CD4-positive, alpha-beta T cell (primary cell): ENCODE measurements at regions not wholly inside any gene's neighbourhood (a gene's known extent, or its start where the extent isn't known, plus 50 kb on each side); places are given as distances from the start of the nearest gene placed in this dataset.

ENCODE experiments used
- ATAC-seq: fragments of 200-7000 bp; cut with Tn5 transposase; one replicate; pipeline ENCODE4 v1.10.0; 2022; ENCODE audit warnings: mild to moderate bottlenecking; ENCODE audit not compliant: poor library complexity
- CTCF ChIA-PET: fragments of 350-600 bp; sonication (Branson Sonifier 250); formaldehyde crosslinking; loops from one replicate; lab custom pipeline; 2021; ENCODE audit warnings: antibody characterized with exemption, inconsistent platforms; lab: Charles Lee
- POLR2A ChIA-PET: fragments of 350-600 bp; sonication (Branson Sonifier 250); formaldehyde crosslinking; loops from one replicate; lab custom pipeline; 2021; ENCODE audit warnings: antibody characterized with exemption, inconsistent platforms; lab: Charles Lee
- DNase-seq, 14 experiments: peaks; one replicate each; pipeline ENCODE4 v3.0.0-alpha.2; 2013 to 2020; ENCODE audit warnings: mixed read lengths in 2 of 14
- H3K27ac ChIP-seq, 2 donors: one replicate each; pipeline versions ENCODE4 v1.5.1 to v1.7.0; 2013; ENCODE audit warnings: low read length in 2 of 2, low read depth in 1 of 2, mild to moderate bottlenecking in 1 of 2
- H3K27me3 ChIP-seq, 2 experiments: 1 replicate in 1 of 2; 2 replicates in 1 of 2; pipeline versions ENCODE4 v1.6.1 to v1.7.0; 2013; ENCODE audit warnings: low read length in 2 of 2, control low read depth in 1 of 2, mild to moderate bottlenecking in 1 of 2, moderate library complexity in 1 of 2; ENCODE audit not compliant: insufficient read depth in 2 of 2, control insufficient read depth in 1 of 2
- H3K36me3 ChIP-seq: one replicate; pipeline ENCODE4 v1.6.1; 2013; ENCODE audit warnings: low read length, control low read depth; ENCODE audit not compliant: insufficient read depth
- H3K4me1 ChIP-seq: one replicate; pipeline ENCODE4 v1.6.1; 2013; ENCODE audit warnings: low read length, control low read depth; ENCODE audit not compliant: insufficient read depth
- H3K4me3 ChIP-seq: one replicate; pipeline ENCODE4 v1.5.1; 2013; ENCODE audit warnings: mild to moderate bottlenecking, low read length, moderate library complexity
- H3K9me3 ChIP-seq, 2 experiments: 1 replicate in 1 of 2; 2 replicates in 1 of 2; pipeline versions ENCODE4 v1.6.1 to v1.7.0; 2013; ENCODE audit warnings: low read length in 2 of 2, mild to moderate bottlenecking in 2 of 2, control low read depth in 1 of 2, moderate library complexity in 1 of 2; ENCODE audit not compliant: control insufficient read depth in 1 of 2, insufficient read depth in 1 of 2
- H3K27ac Mint-ChIP-seq: one replicate; pipeline ENCODE4 v1.8.0; 2020; ENCODE audit warnings: mixed read lengths
- H3K27me3 Mint-ChIP-seq: one replicate; pipeline ENCODE4 v1.8.0; 2021; ENCODE audit warnings: mixed read lengths
- H3K36me3 Mint-ChIP-seq: one replicate; pipeline ENCODE4 v1.8.0; 2021; ENCODE audit warnings: low read depth, mixed read lengths
- H3K4me1 Mint-ChIP-seq: one replicate; pipeline ENCODE4 v1.8.0; 2021; ENCODE audit warnings: low read depth, mixed read lengths
- H3K4me3 Mint-ChIP-seq: one replicate; pipeline ENCODE4 v1.8.0; 2020; ENCODE audit warnings: mild to moderate bottlenecking, mixed read lengths
- H3K9me3 Mint-ChIP-seq: one replicate; pipeline ENCODE4 v1.8.0; 2020; ENCODE audit warnings: mixed read lengths
- intact Hi-C, 2 experiments: fragments of 100-400 bp; cut with DNase I in 1 of 2; cut with micrococcal nuclease in 1 of 2; formaldehyde crosslinking; loops; one replicate each; pipeline versions ENCODE4 v1.15.1 to v1.9.0; 2023 to 2025; cut with DNase I, micrococcal nuclease
- TF ChIP-seq, protein P1 (sequence below): fragments of 200-600 bp; IDR thresholded peaks from one replicate; pipeline ENCODE4 v1.8.0; 2022; ENCODE audit warnings: antibody characterized with exemption, mild to moderate bottlenecking

DNA sequence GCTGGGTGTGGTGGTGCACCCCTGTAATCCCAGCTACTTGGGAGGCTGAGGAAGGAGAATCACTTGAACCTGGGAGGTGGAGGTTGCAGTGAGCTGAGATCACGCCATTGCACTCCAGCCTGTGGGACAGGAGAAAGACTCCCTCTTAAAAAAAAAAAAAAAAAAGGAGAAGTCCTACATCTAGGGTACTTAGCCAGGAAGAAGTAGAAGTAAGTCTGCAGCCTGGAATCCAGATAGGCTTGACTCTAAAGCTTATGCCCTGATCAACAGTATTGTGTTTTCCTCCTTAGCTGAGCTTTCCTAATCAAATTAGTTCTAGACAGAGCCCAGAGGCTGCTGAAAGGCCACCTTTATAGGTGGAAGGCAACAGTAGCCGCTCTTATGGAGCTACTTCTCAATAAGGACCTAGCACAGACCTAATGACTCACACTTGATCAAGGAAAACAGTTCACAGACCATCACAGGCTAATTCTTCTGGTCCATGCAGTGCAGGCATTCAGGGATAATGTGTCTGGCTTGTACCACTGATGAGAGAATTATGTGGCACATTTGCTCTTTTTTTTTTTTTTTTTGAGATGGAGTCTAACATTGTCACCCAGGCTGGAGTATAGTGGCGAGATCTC lies 105.5 kb upstream of the KLF4 start:
- Histone ChIP-seq H3K4me3 (no peak overlapping the region), H3K36me3 (no peaks in the 10 kb centered on the region), H3K27ac (no peak overlapping the region), H3K27me3 (no peaks in the 10 kb centered on the region), H3K9me3 (peaks cover 0 to 3% of the 10 kb centered on the region in 2 experiments), H3K4me1 (no peaks in the 10 kb centered on the region)
- no peak overlapping the region for H3K4me3 Mint-ChIP-seq
- POLR2A ChIA-PET = no interaction called here
- H3K27ac Mint-ChIP-seq = no peak overlapping the region
- DNase-seq (no peak), ATAC-seq (no peak)
- TF ChIP-seq, protein P1, sequence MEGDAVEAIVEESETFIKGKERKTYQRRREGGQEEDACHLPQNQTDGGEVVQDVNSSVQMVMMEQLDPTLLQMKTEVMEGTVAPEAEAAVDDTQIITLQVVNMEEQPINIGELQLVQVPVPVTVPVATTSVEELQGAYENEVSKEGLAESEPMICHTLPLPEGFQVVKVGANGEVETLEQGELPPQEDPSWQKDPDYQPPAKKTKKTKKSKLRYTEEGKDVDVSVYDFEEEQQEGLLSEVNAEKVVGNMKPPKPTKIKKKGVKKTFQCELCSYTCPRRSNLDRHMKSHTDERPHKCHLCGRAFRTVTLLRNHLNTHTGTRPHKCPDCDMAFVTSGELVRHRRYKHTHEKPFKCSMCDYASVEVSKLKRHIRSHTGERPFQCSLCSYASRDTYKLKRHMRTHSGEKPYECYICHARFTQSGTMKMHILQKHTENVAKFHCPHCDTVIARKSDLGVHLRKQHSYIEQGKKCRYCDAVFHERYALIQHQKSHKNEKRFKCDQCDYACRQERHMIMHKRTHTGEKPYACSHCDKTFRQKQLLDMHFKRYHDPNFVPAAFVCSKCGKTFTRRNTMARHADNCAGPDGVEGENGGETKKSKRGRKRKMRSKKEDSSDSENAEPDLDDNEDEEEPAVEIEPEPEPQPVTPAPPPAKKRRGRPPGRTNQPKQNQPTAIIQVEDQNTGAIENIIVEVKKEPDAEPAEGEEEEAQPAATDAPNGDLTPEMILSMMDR = no peak
- no peaks in the 10 kb centered on the region for H3K36me3 Mint-ChIP-seq
- no peaks in the 10 kb centered on the region for H3K9me3 Mint-ChIP-seq
- CTCF ChIA-PET = interaction anchor here (1.0 to 1.5 kb wide), 3 partner anchors 10 to 12 kb away, joined by 3 to 5 read pairs (median 4); no protein-coding TSS in a partner anchor
- intact Hi-C loops = no loop called here
- no peaks in the 10 kb centered on the region for H3K4me1 Mint-ChIP-seq
- no peaks in the 10 kb centered on the region for H3K27me3 Mint-ChIP-seq

DNA sequence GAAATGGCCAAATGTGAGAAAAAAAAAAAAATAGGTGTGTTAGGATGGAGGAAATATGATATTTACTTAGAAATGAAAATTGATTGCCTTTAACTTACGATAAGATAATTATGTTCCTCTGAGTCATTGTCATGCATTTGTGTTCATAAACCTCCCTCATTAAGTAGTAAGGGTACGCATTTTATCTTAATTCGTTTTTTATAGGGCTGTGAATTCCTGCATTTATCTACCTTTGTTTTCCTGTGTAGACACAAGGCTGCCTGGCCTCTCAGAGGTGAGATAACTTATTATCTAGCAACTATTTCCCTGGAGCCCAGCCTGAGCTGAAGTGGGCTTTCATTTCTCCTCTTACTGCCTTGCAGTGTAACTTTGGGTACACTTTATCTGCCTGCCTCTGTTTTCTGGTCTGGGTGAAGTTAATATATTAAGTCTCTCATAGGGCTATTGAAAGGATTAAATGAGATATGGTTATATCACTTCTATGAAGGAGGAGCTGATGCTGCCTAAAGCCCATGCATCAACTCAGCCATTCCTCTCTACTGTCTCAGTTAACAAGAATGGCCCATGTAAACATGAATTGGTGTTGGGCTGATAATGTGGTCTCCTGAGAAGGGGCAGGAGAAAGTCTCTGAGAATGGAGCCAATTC lies 103.8 kb upstream of the KLF4 start:
- Mint-ChIP-seq H3K27me3 (no peaks in the 10 kb centered on the region), H3K9me3 (no peaks in the 10 kb centered on the region), H3K36me3 (no peaks in the 10 kb centered on the region), H3K4me3 (no peak overlapping the region), H3K27ac (no peak overlapping the region), H3K4me1 (no peaks in the 10 kb centered on the region)
- TF ChIP-seq, protein P1 = no peak
- intact Hi-C loops = no loop called here
- Histone ChIP-seq H3K36me3 (no peaks in the 10 kb centered on the region), H3K9me3 (peaks cover 0 to 6% of the 10 kb centered on the region in 2 experiments), H3K27ac (no peak overlapping the region), H3K27me3 (no peaks in the 10 kb centered on the region), H3K4me3 (no peak overlapping the region), H3K4me1 (no peaks in the 10 kb centered on the region)
- POLR2A ChIA-PET = no interaction called here
- DNase-seq (no peak), ATAC-seq (no peak)
- CTCF ChIA-PET = interaction anchor here (0.5 to 1.5 kb wide), 2 partner anchors 10 to 581 kb away, joined by 3 to 4 read pairs; no protein-coding TSS in a partner anchor

DNA sequence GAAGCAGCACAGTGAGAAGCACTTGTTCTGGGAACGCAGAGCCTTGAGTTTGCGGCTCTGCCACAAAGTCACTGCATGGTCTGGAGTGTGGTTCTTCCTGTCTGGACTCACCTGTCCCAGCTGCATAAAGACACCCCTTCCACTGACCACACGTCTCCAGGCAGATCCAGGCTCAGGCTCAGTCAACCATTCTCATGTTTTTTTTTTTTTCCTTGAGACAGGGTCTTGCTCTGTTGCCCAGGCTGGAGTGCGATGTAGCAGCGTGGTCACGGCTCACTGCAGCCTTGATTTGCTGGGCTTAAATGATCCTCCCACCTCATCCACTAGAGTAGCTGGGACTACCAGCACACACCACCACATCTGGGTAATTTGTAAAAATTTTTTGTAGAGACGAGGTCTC lies 102.9 kb upstream of the KLF4 start:
- ATAC-seq = no peak
- CTCF ChIA-PET = no interaction called here
- POLR2A ChIA-PET = no interaction called here

More for the DNA sequence above, 102.9 kb upstream of the KLF4 start:
- TF ChIP-seq, protein P1 = no peak
- Mint-ChIP-seq H3K36me3 (no peaks in the 10 kb centered on the region), H3K27me3 (no peaks in the 10 kb centered on the region), H3K9me3 (no peaks in the 10 kb centered on the region), H3K27ac (no peak overlapping the region), H3K4me1 (no peaks in the 10 kb centered on the region), H3K4me3 (no peak overlapping the region)
- H3K27ac ChIP-seq = no peak overlapping the region
- H3K36me3 ChIP-seq = no peaks in the 10 kb centered on the region
- no peak for DNase-seq
- no peak overlapping the region for H3K4me3 ChIP-seq
- peaks cover 0 to 12% of the 10 kb centered on the region in 2 experiments for H3K9me3 ChIP-seq
- H3K27me3 ChIP-seq = no peaks in the 10 kb centered on the region
- intact Hi-C loops = no loop called here
- H3K4me1 ChIP-seq = no peaks in the 10 kb centered on the region
